ENCODE measurements at regions not wholly inside any gene's neighbourhood (a gene's known extent, or its start where the extent isn't known, plus 50 kb on each side); places are given as distances from the start of the nearest gene placed in this dataset.

DNA sequence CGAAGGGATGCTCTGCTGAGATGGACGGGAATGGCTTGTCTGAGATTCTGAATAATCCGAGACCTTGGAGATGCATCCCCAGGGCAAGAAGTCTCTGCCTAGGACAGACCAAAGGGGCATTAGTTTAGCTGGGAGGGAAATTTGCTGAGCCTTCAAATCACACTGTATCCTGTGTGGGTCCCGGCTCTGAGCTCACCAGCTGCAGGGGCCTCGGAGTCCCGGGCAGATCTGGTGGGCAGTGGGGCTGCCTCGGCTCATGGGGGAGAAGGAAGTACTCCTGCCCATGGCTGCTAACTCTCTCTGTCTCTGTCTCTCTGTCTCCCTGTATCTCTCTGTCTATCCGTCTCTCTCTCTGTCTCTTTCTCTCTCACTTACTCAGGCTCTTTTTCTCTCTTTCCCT lies 522.4 kb downstream of the TBC1D22A start:
- no peak for DNase-seq (ENCODE audit: low read depth)
- H3K4me3 ChIP-seq (ENCODE audit: low read depth, low read length): no peak overlapping the region
- TF ChIP-seq, protein P1, sequence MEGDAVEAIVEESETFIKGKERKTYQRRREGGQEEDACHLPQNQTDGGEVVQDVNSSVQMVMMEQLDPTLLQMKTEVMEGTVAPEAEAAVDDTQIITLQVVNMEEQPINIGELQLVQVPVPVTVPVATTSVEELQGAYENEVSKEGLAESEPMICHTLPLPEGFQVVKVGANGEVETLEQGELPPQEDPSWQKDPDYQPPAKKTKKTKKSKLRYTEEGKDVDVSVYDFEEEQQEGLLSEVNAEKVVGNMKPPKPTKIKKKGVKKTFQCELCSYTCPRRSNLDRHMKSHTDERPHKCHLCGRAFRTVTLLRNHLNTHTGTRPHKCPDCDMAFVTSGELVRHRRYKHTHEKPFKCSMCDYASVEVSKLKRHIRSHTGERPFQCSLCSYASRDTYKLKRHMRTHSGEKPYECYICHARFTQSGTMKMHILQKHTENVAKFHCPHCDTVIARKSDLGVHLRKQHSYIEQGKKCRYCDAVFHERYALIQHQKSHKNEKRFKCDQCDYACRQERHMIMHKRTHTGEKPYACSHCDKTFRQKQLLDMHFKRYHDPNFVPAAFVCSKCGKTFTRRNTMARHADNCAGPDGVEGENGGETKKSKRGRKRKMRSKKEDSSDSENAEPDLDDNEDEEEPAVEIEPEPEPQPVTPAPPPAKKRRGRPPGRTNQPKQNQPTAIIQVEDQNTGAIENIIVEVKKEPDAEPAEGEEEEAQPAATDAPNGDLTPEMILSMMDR (IDR thresholded peaks at IDR 0.05; ENCODE audit: low read depth, low read length): no peak
- TF ChIP-seq MYC (IDR thresholded peaks at IDR 0.05; ENCODE audit: low read depth, low read length): no peak
- TF ChIP-seq, protein P2, sequence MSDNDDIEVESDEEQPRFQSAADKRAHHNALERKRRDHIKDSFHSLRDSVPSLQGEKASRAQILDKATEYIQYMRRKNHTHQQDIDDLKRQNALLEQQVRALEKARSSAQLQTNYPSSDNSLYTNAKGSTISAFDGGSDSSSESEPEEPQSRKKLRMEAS (IDR thresholded peaks at IDR 0.05; ENCODE audit: low read depth, low read length): no peak
- TF ChIP-seq POLR2A (IDR thresholded peaks at IDR 0.05; ENCODE audit: extremely low read depth, insufficient read length): no peak

DNA sequence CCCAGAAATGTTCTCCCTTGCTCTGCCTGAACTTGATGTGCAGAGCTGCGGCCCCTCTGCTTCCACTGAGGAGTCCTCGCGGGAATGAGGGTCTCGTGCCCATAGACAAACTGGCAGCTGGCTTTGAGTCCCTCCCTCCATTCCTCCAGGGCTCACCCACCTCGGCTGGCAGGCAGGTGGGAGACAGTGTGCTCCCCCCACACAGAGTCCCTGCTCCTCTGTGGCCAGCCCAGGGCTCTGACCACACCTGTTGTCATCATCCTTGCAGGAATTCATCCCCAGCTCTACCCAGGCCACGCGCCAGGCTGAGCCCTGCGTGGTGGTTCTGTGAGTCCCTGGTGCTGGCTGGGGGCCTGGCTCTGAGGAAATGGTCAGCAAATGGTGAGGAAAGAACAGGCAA lies 521.9 kb downstream of the TBC1D22A start:
- TF ChIP-seq MYC (IDR thresholded peaks at IDR 0.05; ENCODE audit: low read depth, low read length) (no peak), POLR2A (IDR thresholded peaks at IDR 0.05; ENCODE audit: extremely low read depth, insufficient read length) (no peak)
- TF ChIP-seq, protein P2 (IDR thresholded peaks at IDR 0.05; ENCODE audit: low read depth, low read length): no peak
- TF ChIP-seq, protein P1 (IDR thresholded peaks at IDR 0.05; ENCODE audit: low read depth, low read length): no peak
- no peak overlapping the region for H3K4me3 ChIP-seq (ENCODE audit: low read depth, low read length)
- DNase-seq (ENCODE audit: low read depth): no peak

DNA sequence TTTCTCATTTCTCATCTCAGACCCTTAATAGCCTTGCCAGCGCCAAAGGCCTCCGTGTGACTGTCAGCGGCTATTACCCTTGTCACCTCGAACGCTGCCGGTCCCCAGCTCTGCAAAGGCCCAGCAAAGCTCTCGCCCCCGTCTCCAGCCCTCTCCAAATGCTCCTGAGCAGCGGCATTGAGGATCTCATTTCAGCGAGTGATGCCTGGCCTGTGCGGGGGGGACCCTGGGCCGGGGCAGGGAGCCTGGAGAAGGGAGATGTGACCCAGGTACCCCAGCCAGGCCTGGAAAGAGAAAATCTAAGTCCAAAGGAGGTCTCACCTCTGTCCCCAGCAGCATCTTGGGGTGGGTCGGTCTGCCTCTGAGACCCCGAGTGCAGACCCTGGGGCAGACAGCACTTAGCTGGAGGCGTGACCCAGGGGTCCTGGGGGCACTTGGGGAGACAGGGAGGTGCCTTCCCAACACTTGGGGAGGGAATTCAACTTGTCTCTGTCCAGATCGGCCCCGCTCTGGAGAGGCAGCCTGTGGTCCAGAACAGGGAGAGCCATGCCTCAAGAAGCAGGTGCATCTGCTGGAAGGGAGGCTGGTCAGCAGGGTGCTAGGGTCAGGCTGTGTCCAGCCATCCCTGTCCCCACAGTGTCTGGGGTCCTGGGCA lies 521.3 kb downstream of the TBC1D22A start:
- DNase-seq (ENCODE audit: low read depth): no peak
- TF ChIP-seq, protein P2 (IDR thresholded peaks at IDR 0.05; ENCODE audit: low read depth, low read length): no peak
- TF ChIP-seq MYC (IDR thresholded peaks at IDR 0.05; ENCODE audit: low read depth, low read length) (no peak), POLR2A (IDR thresholded peaks at IDR 0.05; ENCODE audit: extremely low read depth, insufficient read length) (no peak)
- TF ChIP-seq, protein P1 (IDR thresholded peaks at IDR 0.05; ENCODE audit: low read depth, low read length): no peak
- no peak overlapping the region for H3K4me3 ChIP-seq (ENCODE audit: low read depth, low read length)

DNA sequence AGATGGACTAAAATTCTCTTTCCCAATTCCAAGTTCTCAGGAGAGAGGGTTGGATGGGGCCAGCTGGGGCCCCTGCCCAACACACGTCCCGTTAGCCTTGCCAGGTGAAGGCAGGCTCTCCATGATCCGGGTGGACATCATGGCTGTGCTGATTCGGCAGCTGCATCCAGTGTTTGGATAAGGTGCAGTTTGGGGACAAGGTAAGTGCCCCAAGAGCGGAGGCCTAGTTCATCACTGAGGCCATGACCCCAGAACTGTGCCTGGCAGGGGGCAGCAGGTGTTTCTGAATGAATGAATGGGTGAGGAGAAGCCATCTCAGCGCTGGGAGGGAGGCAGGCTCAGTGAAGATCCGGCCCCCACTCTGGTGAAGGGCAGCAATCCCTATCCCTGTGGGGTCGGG lies 520.4 kb downstream of the TBC1D22A start:
- DNase-seq (ENCODE audit: low read depth): no peak
- H3K4me3 ChIP-seq (ENCODE audit: low read depth, low read length): no peak overlapping the region
- TF ChIP-seq MYC (IDR thresholded peaks at IDR 0.05; ENCODE audit: low read depth, low read length) (no peak), POLR2A (IDR thresholded peaks at IDR 0.05; ENCODE audit: extremely low read depth, insufficient read length) (no peak)
- TF ChIP-seq, protein P1 (IDR thresholded peaks at IDR 0.05; ENCODE audit: low read depth, low read length): no peak
- TF ChIP-seq, protein P2 (IDR thresholded peaks at IDR 0.05; ENCODE audit: low read depth, low read length): no peak

DNA sequence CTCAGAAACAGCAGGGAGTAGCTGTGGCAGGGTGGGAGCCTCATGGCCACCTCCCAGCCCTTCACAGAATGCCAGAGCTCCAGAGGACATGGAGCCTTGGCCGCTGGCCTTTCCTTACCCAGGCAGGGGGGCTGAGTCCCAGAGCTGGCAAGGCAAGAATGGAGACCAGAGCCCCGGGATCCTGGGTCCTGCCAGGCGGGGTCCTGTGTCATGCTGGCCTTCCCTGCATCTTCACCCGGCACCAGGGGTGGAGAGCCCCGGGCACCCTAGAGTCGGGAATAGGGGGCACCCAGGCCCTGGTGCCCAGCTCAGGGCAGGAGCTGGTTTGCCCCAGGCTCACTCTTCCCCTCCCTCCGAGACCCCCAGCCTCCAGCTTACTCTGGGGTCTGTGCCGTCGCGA lies 519.9 kb downstream of the TBC1D22A start:
- DNase-seq (ENCODE audit: low read depth): no peak
- TF ChIP-seq MYC (IDR thresholded peaks at IDR 0.05; ENCODE audit: low read depth, low read length): no peak
- TF ChIP-seq, protein P1 (IDR thresholded peaks at IDR 0.05; ENCODE audit: low read depth, low read length): no peak
- TF ChIP-seq, protein P2 (IDR thresholded peaks at IDR 0.05; ENCODE audit: low read depth, low read length): no peak
- no peak overlapping the region for H3K4me3 ChIP-seq (ENCODE audit: low read depth, low read length)

All from NB4 (cell line).